HTR-8/SVneo (cell line): ENCODE measurements at regions not wholly inside any gene's neighbourhood (a gene's known extent, or its start where the extent isn't known, plus 50 kb on each side); places are given as distances from the start of the nearest gene placed in this dataset.

ENCODE experiments used
- DNase-seq: peaks from one replicate; pipeline ENCODE4 v3.0.0; 2011; ENCODE audit warnings: low spot score, mixed read lengths; ENCODE audit not compliant: insufficient read length
- FAIRE-seq: peaks from 2 replicates; lab custom pipeline; 2011; peaks lifted over from hg19 to GRCh38; lab: Jason Lieb, UNC

- no peak for DNase-seq
- no peak for FAIRE-seq
These were observed 536.5 kb upstream of the CDH11 start for GRCh38 chr16:65658349-65658748.

GRCh38 chr16:65657556-65657955, 535.7 kb upstream of the CDH11 start:
- no peak for DNase-seq
- FAIRE-seq, result no peak

- FAIRE-seq, result no peak
- no peak for DNase-seq
These were observed 535.2 kb upstream of the CDH11 start for GRCh38 chr16:65657071-65657494.

GRCh38 chr16:65655802-65656201, 533.9 kb upstream of the CDH11 start:
- DNase-seq (no peak), FAIRE-seq (no peak)

- FAIRE-seq (no peak), DNase-seq (no peak)
These were observed 526.2 kb upstream of the CDH11 start for GRCh38 chr16:65648101-65648500.

GRCh38 chr16:65644821-65645220, 523.0 kb upstream of the CDH11 start:
- DNase-seq (no peak), FAIRE-seq (no peak)

GRCh38 chr16:65641762-65642289, 520.0 kb upstream of the CDH11 start:
- no peak for FAIRE-seq
- DNase-seq, result no peak

- no peak for DNase-seq
- FAIRE-seq, result no peak
These were observed 519.3 kb upstream of the CDH11 start for GRCh38 chr16:65641049-65641761.

- FAIRE-seq (no peak), DNase-seq (no peak)
These were observed 513.0 kb upstream of the CDH11 start for GRCh38 chr16:65634833-65635232.

GRCh38 chr16:65634291-65634690, 512.4 kb upstream of the CDH11 start:
- no peak for FAIRE-seq
- no peak for DNase-seq

GRCh38 chr16:65624666-65625065, 502.8 kb upstream of the CDH11 start:
- DNase-seq (no peak), FAIRE-seq (no peak)

GRCh38 chr16:65624229-65624628, 502.4 kb upstream of the CDH11 start:
- no peak for DNase-seq
- FAIRE-seq, result no peak

- FAIRE-seq, result no peak
- no peak for DNase-seq
These were observed 501.0 kb upstream of the CDH11 start for GRCh38 chr16:65622871-65623270.

GRCh38 chr16:65622151-65622550, 500.3 kb upstream of the CDH11 start:
- FAIRE-seq (no peak), DNase-seq (no peak)

- no peak for DNase-seq
- no peak for FAIRE-seq
These were observed 499.8 kb upstream of the CDH11 start for GRCh38 chr16:65621640-65622039.

- FAIRE-seq (no peak), DNase-seq (no peak)
These were observed 497.7 kb upstream of the CDH11 start for GRCh38 chr16:65619606-65620005.

GRCh38 chr16:65618931-65619330, 497.1 kb upstream of the CDH11 start:
- FAIRE-seq, result no peak

GRCh38 chr16:65618333-65618732, 496.5 kb upstream of the CDH11 start:
- no peak for DNase-seq
- no peak for FAIRE-seq

More at GRCh38 chr16:65618931-65619330, 497.1 kb upstream of the CDH11 start:
- DNase-seq, result no peak

- DNase-seq (no peak), FAIRE-seq (no peak)
These were observed 495.6 kb upstream of the CDH11 start for GRCh38 chr16:65617421-65617820.

GRCh38 chr16:65608455-65608854, 486.6 kb upstream of the CDH11 start:
- DNase-seq (no peak), FAIRE-seq (no peak)

- no peak for DNase-seq
- FAIRE-seq, result no peak
These were observed 482.9 kb upstream of the CDH11 start for GRCh38 chr16:65604771-65605170.

- FAIRE-seq, result no peak
These were observed 479.9 kb upstream of the CDH11 start for GRCh38 chr16:65601781-65602180.

More at GRCh38 chr16:65601781-65602180, 479.9 kb upstream of the CDH11 start:
- DNase-seq, result no peak
